GM10266 (cell line): ENCODE measurements at regions not wholly inside any gene's neighbourhood (a gene's known extent, or its start where the extent isn't known, plus 50 kb on each side); places are given as distances from the start of the nearest gene placed in this dataset.

ENCODE experiments used
- DNase-seq: peaks from one replicate; pipeline ENCODE4 v3.0.0; 2012; ENCODE audit errors: extremely low spot score
- TF ChIP-seq, protein P1 (sequence below): IDR thresholded peaks from 2 replicates; pipeline ENCODE4 v1.5.1; 2012; ENCODE audit warnings: mild to moderate bottlenecking, low read depth; ENCODE audit not compliant: control insufficient read depth, insufficient read depth; ENCODE audit errors: missing control alignments

DNA sequence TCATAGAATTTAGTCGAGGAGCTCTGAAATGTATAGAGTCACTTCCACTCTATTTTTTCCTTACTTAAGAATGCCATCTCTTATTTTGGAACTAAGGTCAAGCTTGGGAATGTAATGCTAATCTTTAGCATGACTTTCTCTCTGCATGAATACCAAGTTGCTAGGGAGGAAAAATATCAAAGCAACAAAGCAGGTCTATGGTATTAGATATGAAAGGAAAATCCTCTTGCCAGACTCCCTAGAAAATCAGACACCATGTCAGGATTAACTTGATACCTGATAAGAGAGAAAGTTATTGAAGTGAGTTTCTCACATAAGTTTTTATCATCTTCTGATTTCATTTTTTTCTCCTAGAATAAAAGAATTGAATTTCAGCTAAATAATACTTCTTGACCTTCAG, 341.7 kb upstream of the ZNF804A start:
- no peak for DNase-seq
- TF ChIP-seq, protein P1, sequence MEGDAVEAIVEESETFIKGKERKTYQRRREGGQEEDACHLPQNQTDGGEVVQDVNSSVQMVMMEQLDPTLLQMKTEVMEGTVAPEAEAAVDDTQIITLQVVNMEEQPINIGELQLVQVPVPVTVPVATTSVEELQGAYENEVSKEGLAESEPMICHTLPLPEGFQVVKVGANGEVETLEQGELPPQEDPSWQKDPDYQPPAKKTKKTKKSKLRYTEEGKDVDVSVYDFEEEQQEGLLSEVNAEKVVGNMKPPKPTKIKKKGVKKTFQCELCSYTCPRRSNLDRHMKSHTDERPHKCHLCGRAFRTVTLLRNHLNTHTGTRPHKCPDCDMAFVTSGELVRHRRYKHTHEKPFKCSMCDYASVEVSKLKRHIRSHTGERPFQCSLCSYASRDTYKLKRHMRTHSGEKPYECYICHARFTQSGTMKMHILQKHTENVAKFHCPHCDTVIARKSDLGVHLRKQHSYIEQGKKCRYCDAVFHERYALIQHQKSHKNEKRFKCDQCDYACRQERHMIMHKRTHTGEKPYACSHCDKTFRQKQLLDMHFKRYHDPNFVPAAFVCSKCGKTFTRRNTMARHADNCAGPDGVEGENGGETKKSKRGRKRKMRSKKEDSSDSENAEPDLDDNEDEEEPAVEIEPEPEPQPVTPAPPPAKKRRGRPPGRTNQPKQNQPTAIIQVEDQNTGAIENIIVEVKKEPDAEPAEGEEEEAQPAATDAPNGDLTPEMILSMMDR = no peak

DNA sequence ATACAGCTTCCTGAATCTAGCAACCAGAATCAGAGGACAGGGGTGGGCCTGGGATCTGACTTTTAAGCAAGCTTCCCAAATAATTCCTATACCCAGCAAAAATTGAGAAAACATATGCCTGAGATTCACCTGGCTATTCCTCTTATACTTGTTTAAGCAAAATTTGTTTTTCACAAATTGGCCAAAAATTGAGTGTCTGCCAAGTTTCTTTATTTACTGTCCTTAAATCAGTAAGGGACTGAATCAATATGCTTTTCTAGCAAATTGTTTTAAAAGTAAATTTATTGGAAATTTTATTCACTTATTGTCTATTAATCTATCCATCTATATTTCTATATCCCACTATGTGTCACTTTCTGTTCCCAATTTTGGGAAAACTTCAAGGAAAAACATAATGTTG, 337.0 kb upstream of the ZNF804A start:
- no peak for DNase-seq
- TF ChIP-seq, protein P1 = no peak

DNA sequence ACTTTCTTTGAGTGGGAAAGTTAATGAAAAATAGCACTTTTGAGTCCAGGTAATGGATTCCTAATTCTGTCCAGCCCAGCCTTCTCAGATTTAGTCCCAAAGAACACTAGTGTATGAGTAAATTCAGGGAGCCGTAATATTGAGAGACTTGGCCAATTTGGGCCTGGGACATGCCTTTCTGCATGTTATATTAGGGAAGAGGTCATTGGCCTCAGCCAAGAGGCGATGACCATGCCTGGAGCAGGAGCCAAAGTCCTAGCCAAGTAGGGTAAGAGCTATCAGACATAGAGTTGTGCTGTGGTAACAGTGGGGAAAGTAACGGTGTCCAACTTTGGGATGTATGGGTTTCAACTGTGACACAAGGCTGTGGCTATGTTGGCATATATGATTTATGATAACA, 336.5 kb upstream of the ZNF804A start:
- TF ChIP-seq, protein P1 = no peak
- no peak for DNase-seq

DNA sequence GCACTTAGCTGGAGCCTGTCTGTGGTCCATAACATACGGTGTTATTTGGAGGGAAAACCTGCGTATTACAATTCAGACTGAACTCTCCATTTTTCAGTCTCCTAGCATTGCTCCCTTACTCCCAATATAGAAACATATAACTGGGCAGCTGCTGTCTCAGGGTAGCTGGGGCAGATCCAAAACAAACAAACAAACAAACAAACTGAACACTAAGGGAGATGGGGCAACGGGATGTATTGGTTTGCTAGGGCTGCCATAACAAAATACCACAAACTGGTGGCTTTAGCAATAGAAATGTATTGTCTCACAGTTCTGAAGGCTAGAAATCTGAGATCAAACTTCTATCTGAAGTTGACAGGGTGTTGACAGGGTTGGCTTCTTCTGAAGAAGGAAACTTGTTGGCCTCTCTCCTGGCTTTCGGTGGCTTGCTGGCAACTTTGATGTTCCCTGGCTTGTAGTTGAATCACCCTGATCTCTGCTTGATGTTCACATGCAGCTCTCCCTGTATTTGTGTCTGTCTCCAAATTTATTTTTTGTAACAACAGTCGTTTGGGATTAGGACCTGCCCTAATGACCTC, 329.3 kb upstream of the ZNF804A start:
- DNase-seq = no peak
- TF ChIP-seq, protein P1 = no peak

DNA sequence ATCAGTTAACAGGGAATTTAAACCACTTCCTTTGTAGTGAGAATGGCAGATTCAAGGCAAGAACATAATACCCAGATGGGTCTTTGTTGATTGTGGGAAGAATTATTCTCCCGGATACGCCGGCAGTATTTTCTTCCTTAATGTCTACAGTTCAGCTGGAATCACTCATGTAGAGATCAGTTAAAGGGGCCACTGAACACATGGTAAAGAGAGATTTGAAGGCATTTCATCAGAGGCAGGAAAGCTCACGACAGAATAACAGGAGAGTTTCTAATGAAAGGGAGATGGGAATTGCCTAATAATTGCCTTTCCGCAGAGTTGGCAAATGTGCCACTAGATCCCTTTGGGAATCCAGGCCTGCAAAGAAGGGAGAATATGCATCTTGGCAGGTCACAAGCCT, 327.7 kb upstream of the ZNF804A start:
- DNase-seq = no peak
- TF ChIP-seq, protein P1 = no peak

DNA sequence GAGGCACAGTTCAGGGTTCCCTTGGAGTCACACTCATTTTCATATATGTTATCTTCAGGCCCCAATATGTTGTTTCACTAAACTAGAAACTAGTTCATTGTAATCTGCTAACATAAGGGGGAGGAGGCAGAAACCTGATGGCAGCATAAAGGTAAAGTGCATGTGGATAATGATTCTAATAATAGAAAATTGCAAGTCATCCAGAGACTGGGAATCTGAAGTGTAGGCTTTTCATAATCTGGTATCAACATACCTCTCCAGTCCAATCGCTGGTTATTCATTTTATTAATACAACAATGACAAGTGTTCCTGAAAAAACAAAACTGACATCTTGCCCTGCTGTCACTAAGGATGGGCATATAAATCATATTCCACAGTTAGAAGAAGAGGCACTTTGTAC, 326.3 kb upstream of the ZNF804A start:
- TF ChIP-seq, protein P1 = no peak
- no peak for DNase-seq

DNA sequence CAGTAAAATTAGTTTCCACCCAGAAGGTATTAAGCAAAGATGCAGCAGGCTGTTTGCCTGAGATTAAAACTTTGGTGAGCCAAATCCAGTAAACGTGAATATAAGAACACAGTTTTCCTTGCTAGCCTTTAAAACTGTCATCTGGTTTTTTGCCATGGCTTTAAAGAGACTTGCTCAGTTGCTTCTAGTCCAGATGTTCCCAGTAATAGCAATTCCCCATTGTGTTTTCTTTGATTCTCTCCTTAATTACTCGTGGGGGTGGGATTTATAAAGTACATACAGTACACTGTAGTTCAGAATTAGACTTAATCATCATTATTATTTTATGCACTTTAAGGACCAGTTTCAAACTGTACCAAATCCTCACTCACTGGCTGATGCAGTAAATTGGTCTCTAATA, 303.5 kb upstream of the ZNF804A start:
- no peak for DNase-seq
- TF ChIP-seq, protein P1 = no peak
